Activated T-helper 1 cell treated with Interleukin-2 at 50 U/mL for 16 hours (primary cell): ENCODE measurements at regions not wholly inside any gene's neighbourhood (a gene's known extent, or its start where the extent isn't known, plus 50 kb on each side); places are given as distances from the start of the nearest gene placed in this dataset.

Source experiments
- DNase-seq: peaks from one replicate; pipeline ENCODE4 v3.0.0-alpha.2; 2020; ENCODE audit warnings: low read depth

GRCh38 chr3:5270666-5271371 lies 83.3 kb downstream of the EDEM1 start:
- no peak for DNase-seq

- no peak for DNase-seq
These were observed 83.8 kb downstream of the EDEM1 start for GRCh38 chr3:5271372-5271683.

- no peak for DNase-seq
These were observed 84.9 kb downstream of the EDEM1 start for GRCh38 chr3:5272387-5272786.

- no peak for DNase-seq
These were observed 86.6 kb downstream of the EDEM1 start for GRCh38 chr3:5274091-5274490.

GRCh38 chr3:5275529-5275928 lies 88.0 kb downstream of the EDEM1 start:
- DNase-seq, result no peak

- no peak for DNase-seq
These were observed 89.4 kb downstream of the EDEM1 start for GRCh38 chr3:5276934-5277333.

- no peak for DNase-seq
These were observed 90.2 kb downstream of the EDEM1 start for GRCh38 chr3:5277612-5278236.

- DNase-seq, result no peak
These were observed 91.2 kb downstream of the EDEM1 start for GRCh38 chr3:5278666-5279065.

- no peak for DNase-seq
These were observed 95.2 kb downstream of the EDEM1 start for GRCh38 chr3:5282703-5283102.

GRCh38 chr3:5285439-5285838 lies 97.9 kb downstream of the EDEM1 start:
- no peak for DNase-seq

GRCh38 chr3:5290915-5291314 lies 103.4 kb downstream of the EDEM1 start:
- no peak for DNase-seq

- DNase-seq, result no peak
These were observed 105.0 kb downstream of the EDEM1 start for GRCh38 chr3:5292512-5292911.

- no peak for DNase-seq
These were observed 105.7 kb downstream of the EDEM1 start for GRCh38 chr3:5293207-5293606.

- no peak for DNase-seq
These were observed 106.8 kb downstream of the EDEM1 start for GRCh38 chr3:5294356-5294755.

GRCh38 chr3:5295191-5295690 lies 107.7 kb downstream of the EDEM1 start:
- DNase-seq, result no peak

GRCh38 chr3:5296362-5296761 lies 108.9 kb downstream of the EDEM1 start:
- DNase-seq, result no peak

- no peak for DNase-seq
These were observed 110.4 kb downstream of the EDEM1 start for GRCh38 chr3:5297895-5298294.

GRCh38 chr3:5298453-5298852 lies 110.9 kb downstream of the EDEM1 start:
- DNase-seq, result no peak

- DNase-seq, result no peak
These were observed 111.7 kb downstream of the EDEM1 start for GRCh38 chr3:5299161-5299560.

GRCh38 chr3:5300638-5301037 lies 113.1 kb downstream of the EDEM1 start:
- no peak for DNase-seq

- no peak for DNase-seq
These were observed 114.3 kb downstream of the EDEM1 start for GRCh38 chr3:5301651-5302297.

GRCh38 chr3:5302661-5303060 lies 115.2 kb downstream of the EDEM1 start:
- DNase-seq, result no peak

GRCh38 chr3:5304188-5304587 lies 116.7 kb downstream of the EDEM1 start:
- DNase-seq, result no peak
